GM23338 (cell line): ENCODE measurements at regions not wholly inside any gene's neighbourhood (a gene's known extent, or its start where the extent isn't known, plus 50 kb on each side); places are given as distances from the start of the nearest gene placed in this dataset.

Experiments
- ATAC-seq: fragments of 200-7000 bp; cut with Tn5 transposase; 3 replicates; pipeline ENCODE4 v1.9.1; 2020
- DNase-seq: peaks from one replicate; pipeline ENCODE4 v3.0.0-alpha.2; 2015; ENCODE audit warnings: low spot score
- H2AFZ ChIP-seq: fragments of 200-600 bp; sonication (generic); 2 replicates; pipeline ENCODE4 v1.8.0; 2016; ENCODE audit warnings: antibody characterized with exemption, mild to moderate bottlenecking, moderate library complexity
- H3F3A ChIP-seq: fragments of 200-600 bp; sonication (generic); replicated peaks from 2 replicates; pipeline ENCODE4 v1.8.0; 2017; ENCODE audit warnings: antibody characterized with exemption, mixed run types, low read depth
- H3K27ac ChIP-seq: fragments of 200-600 bp; sonication (generic); 2 replicates; pipeline ENCODE4 v1.6.1; 2016; ENCODE audit warnings: low read depth
- H3K27me3 ChIP-seq: fragments of 200-600 bp; sonication (generic); 2 replicates; pipeline ENCODE4 v1.8.0; 2016; ENCODE audit warnings: mild to moderate bottlenecking, mixed run types, moderate library complexity; ENCODE audit not compliant: insufficient read depth
- H3K36me3 ChIP-seq: fragments of 200-600 bp; sonication (generic); 2 replicates; pipeline ENCODE4 v1.8.0; 2016; ENCODE audit warnings: mild to moderate bottlenecking; ENCODE audit not compliant: insufficient read depth
- H3K4me1 ChIP-seq: fragments of 200-600 bp; sonication (generic); 2 replicates; pipeline ENCODE4 v1.8.0; 2016; ENCODE audit warnings: mild to moderate bottlenecking, moderate library complexity; ENCODE audit not compliant: insufficient read depth
- H3K4me2 ChIP-seq: fragments of 200-600 bp; sonication (generic); 2 replicates; pipeline ENCODE4 v1.7.1; 2017; ENCODE audit warnings: mixed run types
- H3K4me3 ChIP-seq: fragments of 200-600 bp; sonication (generic); 2 replicates; pipeline ENCODE4 v1.6.1; 2016; ENCODE audit warnings: mixed run types
- H3K79me2 ChIP-seq: fragments of 200-600 bp; sonication (generic); replicated peaks from 2 replicates; pipeline ENCODE4 v1.8.0; 2017; ENCODE audit warnings: mild to moderate bottlenecking; ENCODE audit not compliant: insufficient read depth
- H3K9me2 ChIP-seq: fragments of 200-600 bp; sonication (generic); 2 replicates; pipeline ENCODE4 v1.8.0; 2017; ENCODE audit not compliant: insufficient read depth
- H4K20me1 ChIP-seq: fragments of 200-600 bp; sonication (generic); replicated peaks from 2 replicates; pipeline ENCODE4 v1.8.0; 2017; ENCODE audit warnings: mild to moderate bottlenecking; ENCODE audit not compliant: insufficient read depth
- H3K27ac Mint-ChIP-seq: 2 replicates; pipeline ENCODE4 v1.8.0; 2020; ENCODE audit warnings: inconsistent platforms, mild to moderate bottlenecking, moderate library complexity, mixed read lengths
- H3K27me3 Mint-ChIP-seq: 3 replicates; pipeline ENCODE4 v1.8.0; 2022; ENCODE audit warnings: low read depth, mild to moderate bottlenecking, moderate library complexity, mixed read lengths, inconsistent platforms; ENCODE audit not compliant: insufficient read depth, poor library complexity
- H3K36me3 Mint-ChIP-seq: 3 replicates; pipeline ENCODE4 v1.8.0; 2021; ENCODE audit warnings: low read depth, mild to moderate bottlenecking, inconsistent platforms, moderate library complexity, mixed read lengths
- H3K4me1 Mint-ChIP-seq: 3 replicates; pipeline ENCODE4 v1.8.0; 2020; ENCODE audit warnings: mild to moderate bottlenecking, inconsistent platforms, mixed read lengths
- H3K4me3 Mint-ChIP-seq: 3 replicates; pipeline ENCODE4 v1.8.0; 2021; ENCODE audit warnings: moderate library complexity, mild to moderate bottlenecking, inconsistent platforms, mixed read lengths
- H3K9me3 Mint-ChIP-seq: 3 replicates; pipeline ENCODE4 v1.8.0; 2020; ENCODE audit warnings: moderate library complexity, mild to moderate bottlenecking, inconsistent platforms, mixed read lengths
- EZH2 ChIP-seq: fragments of 200-600 bp; sonication (generic); IDR thresholded peaks from one replicate; pipeline ENCODE4 v1.8.0; 2017; ENCODE audit warnings: antibody characterized with exemption, mild to moderate bottlenecking, low read depth; ENCODE audit not compliant: unreplicated experiment
- NANOG ChIP-seq: IDR thresholded peaks from 2 replicates; pipeline ENCODE4 v1.6.1; 2016; ENCODE audit warnings: antibody characterized with exemption, borderline replicate concordance
- POLR2AphosphoS5 ChIP-seq: IDR thresholded peaks from 2 replicates; pipeline ENCODE4 v1.6.1; 2016; ENCODE audit warnings: antibody characterized with exemption, low read depth
- STAT1 ChIP-seq: IDR thresholded peaks from one replicate; pipeline ENCODE4 v1.6.1; 2016; ENCODE audit warnings: antibody characterized with exemption; ENCODE audit not compliant: unreplicated experiment
- ZNF331 ChIP-seq: fragments of 250-450 bp; sonication (Bioruptor Pico); IDR thresholded peaks from 2 replicates; pipeline ENCODE4 v1.5.0; 2020; ENCODE audit warnings: low read depth, mild to moderate bottlenecking, moderate library complexity
- TF ChIP-seq, protein P1 (sequence below): fragments of 250-450 bp; sonication (Bioruptor Pico); IDR thresholded peaks from 2 replicates; pipeline ENCODE4 v1.5.0; 2020; ENCODE audit warnings: mild to moderate bottlenecking, moderate library complexity
- TF ChIP-seq, protein P2 (sequence below): IDR thresholded peaks from one replicate; pipeline ENCODE4 v1.6.1; 2018; ENCODE audit warnings: antibody characterized with exemption; ENCODE audit not compliant: unreplicated experiment
- TF ChIP-seq, protein P3 (sequence below), 2 experiments: fragments of 200-600 bp in 1 of 2; sonication (generic) in 1 of 2; conservative IDR thresholded peaks; 2 replicates each; pipeline versions ENCODE4 v1.5.1 to v1.6.1; 2016 to 2017; ENCODE audit warnings: antibody characterized with exemption in 2 of 2, low read depth in 2 of 2, mild to moderate bottlenecking in 2 of 2, moderate library complexity in 1 of 2

DNA sequence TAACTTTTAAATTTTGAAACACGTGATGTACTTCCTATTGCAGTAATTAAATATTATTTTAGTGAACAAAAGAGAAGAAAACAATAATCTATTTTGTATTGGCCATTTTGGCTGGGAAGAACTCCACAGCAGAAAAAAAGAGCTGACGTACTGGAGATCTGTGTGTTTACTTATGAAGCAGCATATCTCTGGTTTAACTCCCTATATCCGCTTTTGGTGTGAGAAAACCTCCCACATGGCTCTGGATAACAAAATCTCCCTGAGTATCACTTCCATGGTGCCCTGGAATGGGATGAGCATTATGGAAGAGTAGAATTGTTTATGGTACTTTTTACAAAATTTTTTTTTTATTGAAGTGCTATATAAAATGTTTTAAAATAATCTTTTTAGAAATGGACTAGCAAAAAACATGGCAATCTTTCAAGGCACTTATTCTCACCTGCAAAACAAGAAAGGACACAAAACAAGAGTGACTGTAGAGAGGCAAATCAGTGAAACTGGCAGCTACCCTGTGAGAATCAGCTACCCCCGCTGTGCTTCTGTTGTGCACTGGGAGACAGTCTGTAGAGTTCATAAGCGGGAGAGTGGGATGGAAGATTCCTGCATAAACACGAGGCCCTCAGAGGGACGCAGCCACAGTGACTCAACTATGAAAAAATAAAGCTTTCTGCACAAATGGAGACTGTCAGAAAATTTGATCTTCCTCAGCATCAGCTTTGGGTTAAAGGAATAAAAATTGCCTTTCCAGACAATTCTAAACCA lies 762.2 kb upstream of the HS6ST1 start:
- Mint-ChIP-seq H3K4me1 (peaks cover 18% of the 10 kb centered on the region), H3K4me3 (no peak overlapping the region), H3K36me3 (no peaks in the 10 kb centered on the region), H3K27me3 (no peaks in the 10 kb centered on the region), H3K9me3 (no peaks in the 10 kb centered on the region), H3K27ac (no peak overlapping the region)
- H3K9me2 ChIP-seq: no peaks in the 10 kb centered on the region; the same call in 1 of the 2 replicates
- no peak overlapping the region for H3K4me3 ChIP-seq
- no peaks in the 10 kb centered on the region for H3F3A ChIP-seq
- no peaks in the 10 kb centered on the region for H3K27me3 ChIP-seq
- DNase-seq (no peak), ATAC-seq (peak; percentile 72)
- TF ChIP-seq ZNF331 (CRISPR knock-in tag) (no peak), EZH2 (no peak), STAT1 (no peak), POLR2AphosphoS5 (no peak), NANOG (no peak)
- TF ChIP-seq, protein P1, sequence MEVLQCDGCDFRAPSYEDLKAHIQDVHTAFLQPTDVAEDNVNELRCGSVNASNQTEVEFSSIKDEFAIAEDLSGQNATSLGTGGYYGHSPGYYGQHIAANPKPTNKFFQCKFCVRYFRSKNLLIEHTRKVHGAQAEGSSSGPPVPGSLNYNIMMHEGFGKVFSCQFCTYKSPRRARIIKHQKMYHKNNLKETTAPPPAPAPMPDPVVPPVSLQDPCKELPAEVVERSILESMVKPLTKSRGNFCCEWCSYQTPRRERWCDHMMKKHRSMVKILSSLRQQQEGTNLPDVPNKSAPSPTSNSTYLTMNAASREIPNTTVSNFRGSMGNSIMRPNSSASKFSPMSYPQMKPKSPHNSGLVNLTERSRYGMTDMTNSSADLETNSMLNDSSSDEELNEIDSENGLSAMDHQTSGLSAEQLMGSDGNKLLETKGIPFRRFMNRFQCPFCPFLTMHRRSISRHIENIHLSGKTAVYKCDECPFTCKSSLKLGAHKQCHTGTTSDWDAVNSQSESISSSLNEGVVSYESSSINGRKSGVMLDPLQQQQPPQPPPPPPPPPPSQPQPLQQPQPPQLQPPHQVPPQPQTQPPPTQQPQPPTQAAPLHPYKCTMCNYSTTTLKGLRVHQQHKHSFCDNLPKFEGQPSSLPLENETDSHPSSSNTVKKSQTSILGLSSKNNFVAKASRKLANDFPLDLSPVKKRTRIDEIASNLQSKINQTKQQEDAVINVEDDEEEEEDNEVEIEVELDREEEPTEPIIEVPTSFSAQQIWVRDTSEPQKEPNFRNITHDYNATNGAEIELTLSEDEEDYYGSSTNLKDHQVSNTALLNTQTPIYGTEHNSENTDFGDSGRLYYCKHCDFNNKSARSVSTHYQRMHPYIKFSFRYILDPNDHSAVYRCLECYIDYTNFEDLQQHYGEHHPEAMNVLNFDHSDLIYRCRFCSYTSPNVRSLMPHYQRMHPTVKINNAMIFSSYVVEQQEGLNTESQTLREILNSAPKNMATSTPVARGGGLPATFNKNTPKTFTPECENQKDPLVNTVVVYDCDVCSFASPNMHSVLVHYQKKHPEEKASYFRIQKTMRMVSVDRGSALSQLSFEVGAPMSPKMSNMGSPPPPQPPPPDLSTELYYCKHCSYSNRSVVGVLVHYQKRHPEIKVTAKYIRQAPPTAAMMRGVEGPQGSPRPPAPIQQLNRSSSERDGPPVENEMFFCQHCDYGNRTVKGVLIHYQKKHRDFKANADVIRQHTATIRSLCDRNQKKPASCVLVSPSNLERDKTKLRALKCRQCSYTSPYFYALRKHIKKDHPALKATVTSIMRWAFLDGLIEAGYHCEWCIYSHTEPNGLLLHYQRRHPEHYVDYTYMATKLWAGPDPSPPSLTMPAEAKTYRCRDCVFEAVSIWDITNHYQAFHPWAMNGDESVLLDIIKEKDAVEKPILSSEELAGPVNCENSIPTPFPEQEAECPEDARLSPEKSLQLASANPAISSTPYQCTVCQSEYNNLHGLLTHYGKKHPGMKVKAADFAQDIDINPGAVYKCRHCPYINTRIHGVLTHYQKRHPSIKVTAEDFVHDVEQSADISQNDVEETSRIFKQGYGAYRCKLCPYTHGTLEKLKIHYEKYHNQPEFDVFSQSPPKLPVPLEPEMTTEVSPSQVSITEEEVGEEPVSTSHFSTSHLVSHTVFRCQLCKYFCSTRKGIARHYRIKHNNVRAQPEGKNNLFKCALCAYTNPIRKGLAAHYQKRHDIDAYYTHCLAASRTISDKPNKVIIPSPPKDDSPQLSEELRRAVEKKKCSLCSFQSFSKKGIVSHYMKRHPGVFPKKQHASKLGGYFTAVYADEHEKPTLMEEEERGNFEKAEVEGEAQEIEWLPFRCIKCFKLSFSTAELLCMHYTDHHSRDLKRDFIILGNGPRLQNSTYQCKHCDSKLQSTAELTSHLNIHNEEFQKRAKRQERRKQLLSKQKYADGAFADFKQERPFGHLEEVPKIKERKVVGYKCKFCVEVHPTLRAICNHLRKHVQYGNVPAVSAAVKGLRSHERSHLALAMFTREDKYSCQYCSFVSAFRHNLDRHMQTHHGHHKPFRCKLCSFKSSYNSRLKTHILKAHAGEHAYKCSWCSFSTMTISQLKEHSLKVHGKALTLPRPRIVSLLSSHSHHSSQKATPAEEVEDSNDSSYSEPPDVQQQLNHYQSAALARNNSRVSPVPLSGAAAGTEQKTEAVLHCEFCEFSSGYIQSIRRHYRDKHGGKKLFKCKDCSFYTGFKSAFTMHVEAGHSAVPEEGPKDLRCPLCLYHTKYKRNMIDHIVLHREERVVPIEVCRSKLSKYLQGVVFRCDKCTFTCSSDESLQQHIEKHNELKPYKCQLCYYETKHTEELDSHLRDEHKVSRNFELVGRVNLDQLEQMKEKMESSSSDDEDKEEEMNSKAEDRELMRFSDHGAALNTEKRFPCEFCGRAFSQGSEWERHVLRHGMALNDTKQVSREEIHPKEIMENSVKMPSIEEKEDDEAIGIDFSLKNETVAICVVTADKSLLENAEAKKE (CRISPR knock-in tag): no peak
- TF ChIP-seq, protein P2, sequence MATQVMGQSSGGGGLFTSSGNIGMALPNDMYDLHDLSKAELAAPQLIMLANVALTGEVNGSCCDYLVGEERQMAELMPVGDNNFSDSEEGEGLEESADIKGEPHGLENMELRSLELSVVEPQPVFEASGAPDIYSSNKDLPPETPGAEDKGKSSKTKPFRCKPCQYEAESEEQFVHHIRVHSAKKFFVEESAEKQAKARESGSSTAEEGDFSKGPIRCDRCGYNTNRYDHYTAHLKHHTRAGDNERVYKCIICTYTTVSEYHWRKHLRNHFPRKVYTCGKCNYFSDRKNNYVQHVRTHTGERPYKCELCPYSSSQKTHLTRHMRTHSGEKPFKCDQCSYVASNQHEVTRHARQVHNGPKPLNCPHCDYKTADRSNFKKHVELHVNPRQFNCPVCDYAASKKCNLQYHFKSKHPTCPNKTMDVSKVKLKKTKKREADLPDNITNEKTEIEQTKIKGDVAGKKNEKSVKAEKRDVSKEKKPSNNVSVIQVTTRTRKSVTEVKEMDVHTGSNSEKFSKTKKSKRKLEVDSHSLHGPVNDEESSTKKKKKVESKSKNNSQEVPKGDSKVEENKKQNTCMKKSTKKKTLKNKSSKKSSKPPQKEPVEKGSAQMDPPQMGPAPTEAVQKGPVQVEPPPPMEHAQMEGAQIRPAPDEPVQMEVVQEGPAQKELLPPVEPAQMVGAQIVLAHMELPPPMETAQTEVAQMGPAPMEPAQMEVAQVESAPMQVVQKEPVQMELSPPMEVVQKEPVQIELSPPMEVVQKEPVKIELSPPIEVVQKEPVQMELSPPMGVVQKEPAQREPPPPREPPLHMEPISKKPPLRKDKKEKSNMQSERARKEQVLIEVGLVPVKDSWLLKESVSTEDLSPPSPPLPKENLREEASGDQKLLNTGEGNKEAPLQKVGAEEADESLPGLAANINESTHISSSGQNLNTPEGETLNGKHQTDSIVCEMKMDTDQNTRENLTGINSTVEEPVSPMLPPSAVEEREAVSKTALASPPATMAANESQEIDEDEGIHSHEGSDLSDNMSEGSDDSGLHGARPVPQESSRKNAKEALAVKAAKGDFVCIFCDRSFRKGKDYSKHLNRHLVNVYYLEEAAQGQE: no peak
- TF ChIP-seq, protein P3, sequence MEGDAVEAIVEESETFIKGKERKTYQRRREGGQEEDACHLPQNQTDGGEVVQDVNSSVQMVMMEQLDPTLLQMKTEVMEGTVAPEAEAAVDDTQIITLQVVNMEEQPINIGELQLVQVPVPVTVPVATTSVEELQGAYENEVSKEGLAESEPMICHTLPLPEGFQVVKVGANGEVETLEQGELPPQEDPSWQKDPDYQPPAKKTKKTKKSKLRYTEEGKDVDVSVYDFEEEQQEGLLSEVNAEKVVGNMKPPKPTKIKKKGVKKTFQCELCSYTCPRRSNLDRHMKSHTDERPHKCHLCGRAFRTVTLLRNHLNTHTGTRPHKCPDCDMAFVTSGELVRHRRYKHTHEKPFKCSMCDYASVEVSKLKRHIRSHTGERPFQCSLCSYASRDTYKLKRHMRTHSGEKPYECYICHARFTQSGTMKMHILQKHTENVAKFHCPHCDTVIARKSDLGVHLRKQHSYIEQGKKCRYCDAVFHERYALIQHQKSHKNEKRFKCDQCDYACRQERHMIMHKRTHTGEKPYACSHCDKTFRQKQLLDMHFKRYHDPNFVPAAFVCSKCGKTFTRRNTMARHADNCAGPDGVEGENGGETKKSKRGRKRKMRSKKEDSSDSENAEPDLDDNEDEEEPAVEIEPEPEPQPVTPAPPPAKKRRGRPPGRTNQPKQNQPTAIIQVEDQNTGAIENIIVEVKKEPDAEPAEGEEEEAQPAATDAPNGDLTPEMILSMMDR (conservative IDR thresholded peaks at IDR 0.05; ENCODE audit: low read depth in 2 of 2): no peak
- no peak overlapping the region for H2AFZ ChIP-seq
- no peaks in the 10 kb centered on the region for H3K36me3 ChIP-seq
- H4K20me1 ChIP-seq: no peaks in the 10 kb centered on the region
- no peaks in the 10 kb centered on the region for H3K79me2 ChIP-seq
- no peaks in the 10 kb centered on the region for H3K4me1 ChIP-seq
- no peak overlapping the region for H3K27ac ChIP-seq
- H3K4me2 ChIP-seq: no peak overlapping the region
